Progenitor cell of endocrine pancreas (in vitro differentiated cells): ENCODE measurements at regions not wholly inside any gene's neighbourhood (a gene's known extent, or its start where the extent isn't known, plus 50 kb on each side); places are given as distances from the start of the nearest gene placed in this dataset.
"Not testable (repeated sequence)": the region's sequence is repeated elsewhere in the genome, so short reads cannot be mapped to it uniquely, and the experiment has no call there.

Experiments used
- DNase-seq: peaks from one replicate; pipeline ENCODE4 v3.0.0; 2021; ENCODE audit warnings: low spot score; ENCODE audit not compliant: unreplicated experiment
- H3K27ac Mint-ChIP-seq: 2 replicates; pipeline ENCODE4 v1.8.0; 2021; ENCODE audit warnings: mild to moderate bottlenecking, moderate library complexity, mixed read lengths
- H3K27me3 Mint-ChIP-seq: 2 replicates; pipeline ENCODE4 v1.8.0; 2021; ENCODE audit warnings: mixed read lengths
- H3K36me3 Mint-ChIP-seq: 2 replicates; pipeline ENCODE4 v1.8.0; 2022; ENCODE audit warnings: mixed read lengths; ENCODE audit not compliant: insufficient read depth
- H3K4me1 Mint-ChIP-seq: 2 replicates; pipeline ENCODE4 v1.8.0; 2021; ENCODE audit warnings: low read depth, mixed read lengths
- H3K4me3 Mint-ChIP-seq: 2 replicates; pipeline ENCODE4 v1.8.0; 2021; ENCODE audit warnings: low read depth, mild to moderate bottlenecking, moderate library complexity, mixed read lengths
- H3K9me3 Mint-ChIP-seq: 2 replicates; pipeline ENCODE4 v1.8.0; 2021; ENCODE audit warnings: low read depth, mixed read lengths
- TF ChIP-seq, protein P1 (sequence below): fragments of 200-600 bp; sonication (generic); IDR thresholded peaks from one replicate; pipeline ENCODE4 v1.5.0; 2021; ENCODE audit warnings: antibody characterized with exemption, mild to moderate bottlenecking; ENCODE audit not compliant: unreplicated experiment

DNA sequence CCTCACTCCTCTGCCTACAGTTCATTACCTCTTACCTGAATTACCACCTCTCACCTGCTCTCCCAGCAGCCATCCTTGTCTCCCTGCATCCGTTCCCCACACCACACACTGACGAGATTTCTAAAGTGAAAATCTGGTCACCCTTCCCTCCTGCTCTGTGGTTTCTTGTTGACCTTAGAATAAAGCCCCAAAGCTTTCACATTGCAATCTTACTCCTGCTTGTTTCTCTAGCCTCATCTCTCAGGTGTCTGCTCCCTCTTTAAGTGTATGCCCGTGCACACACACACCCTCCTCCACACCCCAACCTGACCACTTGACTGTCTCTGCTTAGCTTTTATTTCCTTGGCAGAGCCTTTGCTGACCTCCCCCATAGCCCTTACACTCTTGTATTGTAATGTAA, 122.0 kb upstream of the SKOR2 start:
- Mint-ChIP-seq H3K9me3 (no peaks in the 10 kb centered on the region), H3K36me3 (no peaks in the 10 kb centered on the region), H3K27ac (no peak overlapping the region), H3K4me1 (peaks cover 4% of the 10 kb centered on the region), H3K27me3 (peaks cover 27% of the 10 kb centered on the region), H3K4me3 (no peak overlapping the region)
- DNase-seq, result no peak
- TF ChIP-seq, protein P1, sequence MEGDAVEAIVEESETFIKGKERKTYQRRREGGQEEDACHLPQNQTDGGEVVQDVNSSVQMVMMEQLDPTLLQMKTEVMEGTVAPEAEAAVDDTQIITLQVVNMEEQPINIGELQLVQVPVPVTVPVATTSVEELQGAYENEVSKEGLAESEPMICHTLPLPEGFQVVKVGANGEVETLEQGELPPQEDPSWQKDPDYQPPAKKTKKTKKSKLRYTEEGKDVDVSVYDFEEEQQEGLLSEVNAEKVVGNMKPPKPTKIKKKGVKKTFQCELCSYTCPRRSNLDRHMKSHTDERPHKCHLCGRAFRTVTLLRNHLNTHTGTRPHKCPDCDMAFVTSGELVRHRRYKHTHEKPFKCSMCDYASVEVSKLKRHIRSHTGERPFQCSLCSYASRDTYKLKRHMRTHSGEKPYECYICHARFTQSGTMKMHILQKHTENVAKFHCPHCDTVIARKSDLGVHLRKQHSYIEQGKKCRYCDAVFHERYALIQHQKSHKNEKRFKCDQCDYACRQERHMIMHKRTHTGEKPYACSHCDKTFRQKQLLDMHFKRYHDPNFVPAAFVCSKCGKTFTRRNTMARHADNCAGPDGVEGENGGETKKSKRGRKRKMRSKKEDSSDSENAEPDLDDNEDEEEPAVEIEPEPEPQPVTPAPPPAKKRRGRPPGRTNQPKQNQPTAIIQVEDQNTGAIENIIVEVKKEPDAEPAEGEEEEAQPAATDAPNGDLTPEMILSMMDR, result no peak

DNA sequence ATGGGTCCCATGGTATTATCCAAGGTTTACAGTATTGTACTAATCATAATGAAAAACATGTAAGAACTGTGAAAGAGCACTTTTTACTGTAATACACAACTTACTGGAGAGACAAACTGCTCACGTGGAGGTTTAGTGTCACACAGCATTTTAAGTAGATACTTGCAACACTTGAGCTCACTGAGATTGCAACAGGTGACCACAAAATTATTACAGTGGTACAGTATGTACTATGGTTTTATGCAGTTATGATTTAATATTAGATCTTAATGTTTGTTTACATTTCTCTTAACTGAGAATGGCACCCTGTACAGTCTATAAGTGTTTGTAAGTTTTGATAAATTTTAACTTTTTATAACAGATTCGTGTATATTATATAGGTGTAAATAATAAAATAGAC, 118.6 kb upstream of the SKOR2 start:
- Mint-ChIP-seq H3K27ac (no peak overlapping the region), H3K36me3 (no peaks in the 10 kb centered on the region), H3K4me3 (no peak overlapping the region), H3K27me3 (peaks cover 11% of the 10 kb centered on the region), H3K9me3 (peaks cover 8% of the 10 kb centered on the region), H3K4me1 (no peaks in the 10 kb centered on the region)
- no peak for DNase-seq
- TF ChIP-seq, protein P1, result no peak

DNA sequence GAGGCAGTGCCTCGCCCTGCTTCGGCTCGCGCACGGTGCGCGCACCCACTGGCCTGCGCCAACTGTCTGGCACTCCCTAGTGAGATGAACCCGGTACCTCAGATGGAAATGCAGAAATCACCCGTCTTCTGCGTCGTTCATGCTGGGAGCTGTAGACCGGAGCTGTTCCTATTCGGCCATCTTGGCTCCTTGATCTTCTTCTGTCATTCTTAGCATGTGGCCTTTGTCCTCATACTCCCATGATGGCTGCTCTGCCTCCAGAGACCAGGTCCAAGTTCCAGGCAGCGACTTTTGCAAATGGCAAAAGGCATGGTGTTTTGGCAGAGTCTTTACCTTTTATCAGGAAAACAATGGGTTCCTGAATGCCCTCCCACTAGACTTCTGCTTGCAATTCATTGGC, 102.6 kb upstream of the SKOR2 start:
- not testable (repeated sequence) for H3K4me3 Mint-ChIP-seq, H3K36me3 Mint-ChIP-seq, H3K27me3 Mint-ChIP-seq, H3K4me1 Mint-ChIP-seq, DNase-seq, H3K27ac Mint-ChIP-seq, H3K9me3 Mint-ChIP-seq

DNA sequence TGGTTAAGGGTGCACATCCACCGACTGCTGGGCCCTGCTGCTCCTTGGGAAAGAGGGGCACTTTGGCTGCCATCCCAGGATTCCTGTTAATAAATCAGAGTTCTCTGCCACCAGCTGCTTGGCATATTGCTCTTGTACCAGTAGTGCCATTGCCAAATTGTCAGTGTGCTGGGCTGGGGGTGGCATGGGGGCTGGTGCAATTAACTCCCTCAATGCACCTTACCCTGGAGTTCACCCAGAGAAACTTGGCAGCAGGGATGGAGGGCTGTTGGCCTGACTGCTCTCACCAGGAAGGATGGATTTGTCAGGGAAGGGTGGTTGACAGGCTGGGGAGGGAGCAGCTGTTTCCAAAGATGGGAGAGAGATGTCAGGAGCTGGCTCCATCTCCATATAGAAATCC, 94.6 kb upstream of the SKOR2 start:
- Mint-ChIP-seq H3K9me3 (no peaks in the 10 kb centered on the region), H3K36me3 (no peaks in the 10 kb centered on the region), H3K27ac (no peak overlapping the region), H3K4me1 (no peaks in the 10 kb centered on the region), H3K27me3 (peaks cover 12% of the 10 kb centered on the region), H3K4me3 (no peak overlapping the region)
- TF ChIP-seq, protein P1, result no peak
- DNase-seq, result no peak

DNA sequence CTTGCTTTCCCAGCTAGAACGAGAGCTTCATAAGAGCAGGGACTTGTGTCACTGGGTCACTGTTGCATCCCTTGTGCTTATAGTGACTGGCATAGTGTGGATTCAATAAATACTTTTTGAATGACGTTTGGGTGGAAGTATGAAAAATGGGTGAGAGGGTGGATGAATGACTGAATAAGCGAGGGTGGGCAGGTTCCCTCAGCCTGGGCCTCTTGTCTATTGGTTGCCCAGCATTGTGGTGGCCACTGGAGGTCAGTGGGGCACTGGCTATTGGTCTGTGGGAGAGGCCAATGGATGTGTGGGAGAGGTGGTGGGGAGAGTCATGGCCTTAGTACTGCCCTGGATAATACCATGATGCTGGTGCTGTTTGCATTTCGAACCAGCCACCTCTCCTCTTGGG, 93.8 kb upstream of the SKOR2 start:
- Mint-ChIP-seq H3K4me1 (no peaks in the 10 kb centered on the region), H3K4me3 (no peak overlapping the region), H3K27me3 (peaks cover 15% of the 10 kb centered on the region), H3K36me3 (no peaks in the 10 kb centered on the region), H3K27ac (no peak overlapping the region), H3K9me3 (no peaks in the 10 kb centered on the region)
- DNase-seq, result no peak
- TF ChIP-seq, protein P1, result no peak

DNA sequence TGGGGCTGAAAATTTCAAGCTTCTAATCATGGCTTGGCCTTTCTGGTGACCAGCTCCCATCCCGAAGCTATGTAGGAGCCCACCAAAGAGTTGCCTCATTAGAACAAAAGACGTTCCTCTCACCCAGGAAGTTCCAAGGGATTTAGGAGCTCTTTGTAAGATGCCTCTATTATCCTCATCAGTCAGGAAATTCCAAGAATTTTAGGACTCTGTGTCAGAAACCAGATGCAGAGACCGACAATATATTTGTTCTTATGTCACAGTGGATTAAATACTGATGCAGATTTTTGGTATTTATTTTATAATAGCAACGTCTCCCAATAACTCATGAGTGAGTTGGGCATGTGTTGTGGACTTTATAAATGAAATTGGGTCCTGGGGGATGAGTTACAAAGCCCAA, 91.8 kb upstream of the SKOR2 start:
- TF ChIP-seq, protein P1, result no peak
- Mint-ChIP-seq H3K4me3 (no peak overlapping the region), H3K27me3 (peaks cover 23% of the 10 kb centered on the region), H3K9me3 (no peaks in the 10 kb centered on the region), H3K27ac (no peak overlapping the region), H3K36me3 (no peaks in the 10 kb centered on the region), H3K4me1 (no peaks in the 10 kb centered on the region)
- no peak for DNase-seq
